ENCODE measurements at regions not wholly inside any gene's neighbourhood (a gene's known extent, or its start where the extent isn't known, plus 50 kb on each side); places are given as distances from the start of the nearest gene placed in this dataset.
"Not testable (repeated sequence)": the region's sequence is repeated elsewhere in the genome, so short reads cannot be mapped to it uniquely, and the experiment has no call there.

DNA sequence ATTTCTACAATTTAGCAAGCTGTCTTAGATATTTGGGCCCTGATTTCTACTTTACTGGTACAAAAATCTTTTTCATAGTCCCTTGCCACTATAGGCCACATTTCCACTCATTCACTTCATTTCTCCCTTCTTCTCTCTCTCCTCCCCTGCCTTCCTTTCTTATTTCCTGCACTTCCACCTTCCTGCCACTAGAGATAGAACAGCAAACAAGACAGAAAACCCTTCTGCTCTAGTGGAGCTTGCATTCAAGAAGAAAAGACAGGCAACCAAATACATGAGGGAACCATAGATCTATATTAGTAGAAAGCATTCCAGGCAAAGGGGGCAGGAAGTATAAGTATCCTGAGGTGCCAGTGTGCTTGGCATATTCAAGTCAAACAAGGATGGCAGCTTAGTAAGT is 623.5 kb downstream of the FLRT2 start:
- no peaks in the 10 kb centered on the region for H3K36me3 ChIP-seq (replicated peaks)
- TF ChIP-seq, protein P1, sequence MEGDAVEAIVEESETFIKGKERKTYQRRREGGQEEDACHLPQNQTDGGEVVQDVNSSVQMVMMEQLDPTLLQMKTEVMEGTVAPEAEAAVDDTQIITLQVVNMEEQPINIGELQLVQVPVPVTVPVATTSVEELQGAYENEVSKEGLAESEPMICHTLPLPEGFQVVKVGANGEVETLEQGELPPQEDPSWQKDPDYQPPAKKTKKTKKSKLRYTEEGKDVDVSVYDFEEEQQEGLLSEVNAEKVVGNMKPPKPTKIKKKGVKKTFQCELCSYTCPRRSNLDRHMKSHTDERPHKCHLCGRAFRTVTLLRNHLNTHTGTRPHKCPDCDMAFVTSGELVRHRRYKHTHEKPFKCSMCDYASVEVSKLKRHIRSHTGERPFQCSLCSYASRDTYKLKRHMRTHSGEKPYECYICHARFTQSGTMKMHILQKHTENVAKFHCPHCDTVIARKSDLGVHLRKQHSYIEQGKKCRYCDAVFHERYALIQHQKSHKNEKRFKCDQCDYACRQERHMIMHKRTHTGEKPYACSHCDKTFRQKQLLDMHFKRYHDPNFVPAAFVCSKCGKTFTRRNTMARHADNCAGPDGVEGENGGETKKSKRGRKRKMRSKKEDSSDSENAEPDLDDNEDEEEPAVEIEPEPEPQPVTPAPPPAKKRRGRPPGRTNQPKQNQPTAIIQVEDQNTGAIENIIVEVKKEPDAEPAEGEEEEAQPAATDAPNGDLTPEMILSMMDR (IDR thresholded peaks at IDR 0.05; ENCODE audit: low read depth, low read length, missing control alignments): peak; percentile 15
- no peaks in the 10 kb centered on the region for H3K27me3 ChIP-seq (replicated peaks)
- H3K27ac ChIP-seq: no peak overlapping the region
- no peak overlapping the region for H3K4me3 ChIP-seq (ENCODE audit: low read depth, low read length)
- in situ Hi-C loops (cut with HindIII; ENCODE audit: low pct_ligation_motif_present, low sequenced_read_pairs): no loop called here
- no peak for DNase-seq

DNA sequence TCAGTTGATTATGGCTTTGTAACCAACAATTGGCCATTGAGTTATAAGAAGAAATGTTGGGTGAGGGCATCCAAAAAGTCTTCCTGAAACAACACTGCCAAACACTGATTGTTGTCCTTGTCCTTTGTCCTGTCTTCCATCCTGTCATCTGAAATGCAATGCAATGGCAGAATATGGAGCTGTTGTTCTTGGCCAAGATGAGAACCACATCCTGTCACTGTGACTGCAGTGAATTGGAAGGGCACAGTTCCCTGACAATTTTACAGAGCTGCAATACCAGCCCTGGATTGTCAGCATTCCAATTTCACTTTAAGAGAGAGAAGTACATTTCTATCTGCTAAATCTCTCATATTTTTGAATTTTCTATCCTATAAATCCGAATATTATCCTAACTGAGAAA is 613.3 kb downstream of the FLRT2 start:
- Histone ChIP-seq H3K4me3 (ENCODE audit: low read depth, low read length) (no peak overlapping the region), H3K36me3 (replicated peaks) (no peaks in the 10 kb centered on the region), H3K27ac (no peak overlapping the region), H3K27me3 (replicated peaks) (no peaks in the 10 kb centered on the region)
- no peak for DNase-seq
- TF ChIP-seq, protein P1 (IDR thresholded peaks at IDR 0.05; ENCODE audit: low read depth, low read length, missing control alignments): no peak
- in situ Hi-C loops (cut with HindIII; ENCODE audit: low pct_ligation_motif_present, low sequenced_read_pairs): no loop called here

DNA sequence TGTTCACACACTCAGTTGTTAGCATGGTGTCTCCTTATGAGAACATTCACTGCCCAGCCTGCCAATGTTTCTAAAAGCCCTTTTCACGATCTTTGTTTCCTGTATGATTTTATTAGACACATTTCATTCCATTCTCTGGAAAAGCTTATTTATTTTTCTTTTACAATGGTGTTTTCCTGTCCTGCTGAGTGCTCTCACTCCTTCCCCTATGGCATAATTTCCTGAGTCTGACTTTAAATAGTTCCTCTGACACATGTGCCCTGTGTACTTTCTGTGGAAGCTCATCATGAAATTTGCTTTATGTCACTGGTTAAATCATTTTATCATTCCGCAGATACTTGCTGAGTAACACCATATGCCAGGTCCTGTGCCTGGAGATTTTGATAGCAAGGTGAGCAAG is 612.0 kb downstream of the FLRT2 start:
- Histone ChIP-seq H3K27ac (no peak overlapping the region), H3K27me3 (replicated peaks) (no peaks in the 10 kb centered on the region), H3K4me3 (ENCODE audit: low read depth, low read length) (no peak overlapping the region), H3K36me3 (replicated peaks) (no peaks in the 10 kb centered on the region)
- in situ Hi-C loops (cut with HindIII; ENCODE audit: low pct_ligation_motif_present, low sequenced_read_pairs): no loop called here
- TF ChIP-seq, protein P1 (IDR thresholded peaks at IDR 0.05; ENCODE audit: low read depth, low read length, missing control alignments): no peak
- no peak for DNase-seq

DNA sequence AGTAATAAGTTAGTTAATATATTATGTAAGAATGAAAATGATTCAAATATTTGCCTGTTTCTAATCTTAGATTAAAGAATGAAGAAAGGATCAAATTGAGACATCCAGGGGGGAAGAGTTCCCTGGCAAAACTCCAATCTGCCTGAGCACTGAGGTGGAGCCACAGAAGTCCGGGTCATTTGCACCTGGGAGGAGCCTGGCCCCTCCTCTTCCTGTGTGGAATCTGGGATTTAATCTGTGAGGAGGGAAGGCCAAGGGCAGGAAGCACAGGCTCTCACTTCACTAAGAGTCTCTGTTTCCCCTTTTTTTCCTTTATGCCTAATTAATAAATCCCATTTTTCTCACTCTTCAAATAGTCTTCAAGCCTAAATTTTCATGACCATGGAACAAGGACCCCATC is 599.5 kb downstream of the FLRT2 start:
- H3K27ac ChIP-seq: no peak overlapping the region
- TF ChIP-seq, protein P1 (IDR thresholded peaks at IDR 0.05; ENCODE audit: low read depth, low read length, missing control alignments): no peak
- no peak for DNase-seq
- H3K27me3 ChIP-seq (replicated peaks): no peaks in the 10 kb centered on the region
- no peaks in the 10 kb centered on the region for H3K36me3 ChIP-seq (replicated peaks)
- in situ Hi-C loops (cut with HindIII; ENCODE audit: low pct_ligation_motif_present, low sequenced_read_pairs): no loop called here
- no peak overlapping the region for H3K4me3 ChIP-seq (ENCODE audit: low read depth, low read length)

DNA sequence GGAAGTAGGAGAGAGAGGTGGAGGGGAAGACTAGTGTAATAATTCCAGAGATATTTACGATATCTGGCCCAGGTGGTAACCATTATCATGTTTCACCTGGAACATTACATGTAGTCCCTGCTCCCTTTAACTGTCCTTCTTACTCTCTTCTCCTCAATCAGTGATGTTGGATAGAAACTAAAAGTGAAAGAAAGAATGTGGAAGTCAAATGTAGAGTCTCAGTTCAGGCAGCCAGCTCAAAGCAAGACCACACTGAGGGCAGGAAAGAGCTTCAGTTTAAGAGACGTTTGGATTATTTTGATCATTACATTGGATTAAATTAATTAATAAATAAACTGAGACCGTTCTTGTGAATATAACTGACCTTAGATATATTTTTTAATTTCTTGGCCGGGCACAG is 594.4 kb downstream of the FLRT2 start:
- DNase-seq: no peak
- in situ Hi-C loops (cut with HindIII; ENCODE audit: low pct_ligation_motif_present, low sequenced_read_pairs): no loop called here
- TF ChIP-seq, protein P1 (IDR thresholded peaks at IDR 0.05; ENCODE audit: low read depth, low read length, missing control alignments): no peak

DNA sequence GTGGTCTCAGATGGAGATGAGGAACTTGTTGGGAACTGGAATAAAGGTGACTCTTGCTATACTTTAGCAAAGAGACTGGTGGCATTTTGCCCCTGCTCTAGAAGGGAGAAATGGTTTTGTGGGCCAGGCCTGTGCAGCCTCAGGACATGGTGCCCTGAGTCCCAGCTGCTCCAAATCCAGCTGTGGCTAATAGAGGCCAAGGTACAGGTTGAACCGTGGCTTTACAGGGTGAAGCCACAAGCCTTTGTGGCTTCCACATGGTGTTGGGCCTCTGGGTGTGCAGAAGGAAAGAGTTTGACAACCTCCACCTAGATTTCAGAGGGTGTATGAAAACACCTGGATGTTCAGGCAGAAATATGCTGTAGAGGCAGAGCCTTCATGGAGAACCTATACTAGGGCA is 586.0 kb downstream of the FLRT2 start:
- TF ChIP-seq, protein P1 (IDR thresholded peaks at IDR 0.05; ENCODE audit: low read depth, low read length, missing control alignments): no peak
- H3K27ac ChIP-seq: no peak overlapping the region
- in situ Hi-C loops (cut with HindIII; ENCODE audit: low pct_ligation_motif_present, low sequenced_read_pairs): no loop called here
- no peaks in the 10 kb centered on the region for H3K36me3 ChIP-seq (replicated peaks)
- DNase-seq: no peak
- no peak overlapping the region for H3K4me3 ChIP-seq (ENCODE audit: low read depth, low read length)
- H3K27me3 ChIP-seq (replicated peaks): no peaks in the 10 kb centered on the region

More for the DNA sequence above, 594.4 kb downstream of the FLRT2 start:
- Histone ChIP-seq H3K4me3 (ENCODE audit: low read depth, low read length) (no peak overlapping the region), H3K27me3 (replicated peaks) (no peaks in the 10 kb centered on the region), H3K36me3 (replicated peaks) (no peaks in the 10 kb centered on the region), H3K27ac (no peak overlapping the region)

DNA sequence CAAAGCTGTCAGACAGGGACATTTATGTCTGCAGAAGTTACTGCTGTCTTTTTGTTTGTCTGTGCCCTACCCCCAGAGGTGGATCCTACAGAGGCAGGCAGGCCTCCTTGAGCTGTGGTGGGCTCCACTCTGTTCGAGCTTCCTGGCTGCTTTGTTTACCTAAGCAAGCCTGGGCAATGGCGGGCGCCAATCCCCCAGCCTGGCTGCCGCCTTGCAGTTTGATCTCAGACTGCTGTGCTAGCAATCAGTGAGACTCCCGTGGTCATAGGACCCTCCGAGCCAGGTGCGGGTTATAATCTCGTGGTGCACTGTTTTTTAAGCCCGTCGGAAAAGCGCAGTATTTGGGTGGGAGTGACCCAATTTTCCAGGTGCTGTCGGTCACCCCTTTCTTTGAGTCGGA is 580.9 kb downstream of the FLRT2 start:
- H3K27me3 ChIP-seq (replicated peaks); H3K4me3 ChIP-seq (ENCODE audit: low read depth, low read length); DNase-seq; H3K27ac ChIP-seq; in situ Hi-C loops (cut with HindIII; ENCODE audit: low pct_ligation_motif_present, low sequenced_read_pairs); H3K36me3 ChIP-seq (replicated peaks): not testable (repeated sequence)
